Breast epithelium (tissue), 4 donors: ENCODE measurements at regions not wholly inside any gene's neighbourhood (a gene's known extent, or its start where the extent isn't known, plus 50 kb on each side); places are given as distances from the start of the nearest gene placed in this dataset.

ENCODE experiments used
- DNase-seq, 2 donors: peaks; one replicate each; pipeline ENCODE4 v3.0.0-alpha.2; 2019; ENCODE audit warnings: low spot score in 2 of 2
- H3K27ac ChIP-seq, 2 donors: fragments of 200-600 bp; sonication (generic) in 1 of 2; one replicate each; pipeline ENCODE4 v1.5.1; 2016 to 2019; ENCODE audit warnings: mild to moderate bottlenecking in 1 of 2
- H3K27me3 ChIP-seq, 2 donors: fragments of 200-600 bp; sonication (generic) in 1 of 2; one replicate each; pipeline versions ENCODE4 v1.5.1 to v1.6.0; 2017 to 2019; ENCODE audit warnings: control low read depth in 1 of 2, mild to moderate bottlenecking in 1 of 2
- H3K36me3 ChIP-seq: fragments of 200-600 bp; one replicate; pipeline ENCODE4 v1.5.1; 2019
- H3K4me1 ChIP-seq, 2 donors: fragments of 200-600 bp; sonication (generic); one replicate each; pipeline ENCODE4 v1.5.1; 2016 to 2019; ENCODE audit warnings: control low read depth in 1 of 2
- H3K4me3 ChIP-seq, 3 donors: fragments of 200-600 bp; sonication (generic); 1 replicate in 2 of 3; 2 replicates in 1 of 3; pipeline ENCODE4 v1.5.1; 2016 to 2019; ENCODE audit warnings: mild to moderate bottlenecking in 3 of 3, moderate library complexity in 2 of 3
- H3K9me3 ChIP-seq, 2 donors: fragments of 200-600 bp; sonication (generic) in 1 of 2; one replicate each; pipeline ENCODE4 v1.5.1; 2016 to 2019; ENCODE audit warnings: control low read depth in 1 of 2
- CTCF ChIP-seq, 3 donors: fragments of 450-650 bp; IDR thresholded peaks; one replicate each; pipeline ENCODE4 v1.5.1; 2016 to 2017; ENCODE audit warnings: antibody characterized with exemption in 3 of 3, mild to moderate bottlenecking in 3 of 3, moderate library complexity in 3 of 3
- POLR2A ChIP-seq: fragments of 450-650 bp; IDR thresholded peaks from one replicate; pipeline ENCODE4 v1.6.1; 2016; ENCODE audit warnings: antibody characterized with exemption, mild to moderate bottlenecking, moderate library complexity
- POLR2AphosphoS5 ChIP-seq, 3 donors: sonication (generic); formaldehyde crosslinking; IDR thresholded peaks; one replicate each; pipeline ENCODE4 v1.6.1; 2017; ENCODE audit warnings: antibody characterized with exemption in 3 of 3
- intact Hi-C: fragments of 100-400 bp; cut with DNase I; formaldehyde crosslinking; loops from one replicate; pipeline ENCODE4 v1.15.1; 2023; ENCODE audit warnings: low total_unique reads

GRCh38 chr10:108868881-108869280 is 1054.4 kb downstream of the XPNPEP1 start:
- Histone ChIP-seq H3K9me3 (no peaks in the 10 kb centered on the region), H3K36me3 (no peaks in the 10 kb centered on the region), H3K4me3 (no peak overlapping the region), H3K27me3 (no peaks in the 10 kb centered on the region), H3K27ac (no peak overlapping the region), H3K4me1 (no peaks in the 10 kb centered on the region)
- TF ChIP-seq CTCF (IDR thresholded peaks at IDR 0.05) = no peak
- TF ChIP-seq POLR2A = no peak
- TF ChIP-seq POLR2AphosphoS5 (IDR thresholded peaks at IDR 0.05) = no peak
- intact Hi-C loops = no loop called here
- no peak for DNase-seq

DNA sequence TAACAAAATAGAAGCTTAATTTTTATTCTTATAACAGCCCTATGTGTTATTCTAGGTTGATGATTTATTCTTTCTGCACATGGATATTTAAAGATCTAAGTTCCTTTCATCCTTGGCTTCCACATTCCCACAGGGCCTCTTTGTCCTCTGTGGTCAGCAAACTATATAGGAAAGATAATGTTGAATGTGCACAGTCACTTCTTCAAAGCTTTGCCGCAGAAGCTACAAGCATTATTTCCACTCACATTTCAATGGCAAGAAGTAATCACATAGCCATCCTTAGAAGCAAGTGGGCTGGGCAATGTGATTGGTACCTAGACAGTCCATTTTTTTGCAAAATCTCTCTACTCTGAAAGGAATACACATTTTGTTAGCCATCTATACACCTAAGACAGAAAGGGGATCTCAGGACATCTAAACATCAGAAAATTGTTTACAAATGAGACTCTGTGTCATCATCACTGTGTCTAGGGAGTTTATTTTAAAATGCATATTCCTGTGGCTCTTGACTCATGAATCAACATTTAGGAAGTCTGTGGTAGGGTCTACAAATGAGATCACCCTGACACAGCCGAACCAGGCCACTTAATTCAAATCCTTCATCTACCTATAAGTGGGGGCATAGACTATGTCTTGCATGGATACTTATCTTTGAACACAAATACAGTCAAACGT is 1060.5 kb downstream of the XPNPEP1 start:
- H3K27ac ChIP-seq = no peak overlapping the region
- no peak for DNase-seq
- no peak overlapping the region for H3K4me3 ChIP-seq
- H3K9me3 ChIP-seq = no peaks in the 10 kb centered on the region
- no peaks in the 10 kb centered on the region for H3K27me3 ChIP-seq
- intact Hi-C loops = no loop called here
- no peak for TF ChIP-seq POLR2A
- no peak for TF ChIP-seq CTCF (IDR thresholded peaks at IDR 0.05)
- no peak for TF ChIP-seq POLR2AphosphoS5 (IDR thresholded peaks at IDR 0.05)
- no peaks in the 10 kb centered on the region for H3K4me1 ChIP-seq
- no peaks in the 10 kb centered on the region for H3K36me3 ChIP-seq

DNA sequence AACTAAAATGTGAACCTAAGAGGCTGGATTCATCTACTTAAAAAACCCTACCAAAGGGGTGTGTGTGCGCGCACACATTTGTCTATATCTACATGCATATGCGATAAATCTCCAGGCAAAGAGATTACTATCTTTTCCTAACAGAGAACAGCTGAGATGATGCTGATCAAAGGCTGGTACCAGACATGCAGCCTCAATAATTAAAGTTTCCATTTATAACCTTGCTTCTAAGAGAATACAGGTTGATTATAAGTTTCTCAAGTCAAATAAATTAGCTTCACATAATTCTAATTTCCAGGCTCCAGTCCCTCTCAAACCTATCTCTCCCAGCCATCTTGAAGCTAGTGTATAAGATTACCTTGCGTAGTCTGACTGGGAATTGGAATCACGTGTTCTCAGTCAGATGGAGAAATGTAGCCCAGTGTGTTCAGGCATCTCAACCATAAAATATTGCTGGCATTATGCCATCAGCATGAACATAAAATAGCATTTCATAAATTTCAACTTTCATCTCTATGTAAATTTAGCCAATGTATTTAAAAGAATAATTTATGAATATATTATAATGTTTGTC is 1062.0 kb downstream of the XPNPEP1 start:
- no peak for DNase-seq
- no peaks in the 10 kb centered on the region for H3K4me1 ChIP-seq
- H3K4me3 ChIP-seq = no peak overlapping the region
- no peak overlapping the region for H3K27ac ChIP-seq
- no peaks in the 10 kb centered on the region for H3K27me3 ChIP-seq
- intact Hi-C loops = no loop called here
- H3K36me3 ChIP-seq = no peaks in the 10 kb centered on the region
- no peak for TF ChIP-seq POLR2AphosphoS5 (IDR thresholded peaks at IDR 0.05)
- no peak for TF ChIP-seq POLR2A
- no peak for TF ChIP-seq CTCF (IDR thresholded peaks at IDR 0.05)
- no peaks in the 10 kb centered on the region for H3K9me3 ChIP-seq

- no peak for DNase-seq
- Histone ChIP-seq H3K27ac (no peak overlapping the region), H3K27me3 (no peaks in the 10 kb centered on the region), H3K36me3 (no peaks in the 10 kb centered on the region), H3K4me1 (no peaks in the 10 kb centered on the region), H3K4me3 (no peak overlapping the region), H3K9me3 (no peaks in the 10 kb centered on the region)
- intact Hi-C loops = no loop called here
- TF ChIP-seq CTCF (IDR thresholded peaks at IDR 0.05) (no peak), POLR2A (no peak), POLR2AphosphoS5 (IDR thresholded peaks at IDR 0.05) (no peak)
Measured at GRCh38 chr10:108852211-108852610, 1071.1 kb downstream of the XPNPEP1 start.

GRCh38 chr10:108850138-108850854 is 1073.0 kb downstream of the XPNPEP1 start:
- no peak for TF ChIP-seq CTCF (IDR thresholded peaks at IDR 0.05)
- no peak for TF ChIP-seq POLR2AphosphoS5 (IDR thresholded peaks at IDR 0.05)
- no peak for TF ChIP-seq POLR2A
- no peak for DNase-seq
- intact Hi-C loops = no loop called here

More at GRCh38 chr10:108850138-108850854, 1073.0 kb downstream of the XPNPEP1 start:
- no peaks in the 10 kb centered on the region for H3K27me3 ChIP-seq
- no peak overlapping the region for H3K27ac ChIP-seq
- H3K4me1 ChIP-seq = no peaks in the 10 kb centered on the region
- H3K9me3 ChIP-seq = peaks cover 0 to 6% of the 10 kb centered on the region in 2 donors
- no peaks in the 10 kb centered on the region for H3K36me3 ChIP-seq
- H3K4me3 ChIP-seq = no peak overlapping the region
